ENCODE measurements at regions not wholly inside any gene's neighbourhood (a gene's known extent, or its start where the extent isn't known, plus 50 kb on each side); places are given as distances from the start of the nearest gene placed in this dataset.

- BruUV-seq (replicated peaks): no TSS peak
- intact Hi-C loops (cut with micrococcal nuclease): no loop called here
- H3K27ac Mint-ChIP-seq (ENCODE audit: low read depth, unreplicated experiment): no peak overlapping the region
- H3K4me1 Mint-ChIP-seq (ENCODE audit: insufficient read depth, unreplicated experiment): no peaks in the 10 kb centered on the region
- no peaks in the 10 kb centered on the region for H3K36me3 Mint-ChIP-seq (ENCODE audit: insufficient read depth, unreplicated experiment)
- POLR2A ChIA-PET: no interaction called here
- H3K4me3 Mint-ChIP-seq (ENCODE audit: unreplicated experiment): no peak overlapping the region
- CTCF ChIA-PET: interaction anchor here (0.6 kb wide), 1 partner anchor 494 kb away, joined by 3 read pairs; no protein-coding TSS in a partner anchor
- peak; percentile 0 for DNase-seq (ENCODE audit: unreplicated experiment)
- H3K9me3 Mint-ChIP-seq (ENCODE audit: unreplicated experiment): peaks cover 18% of the 10 kb centered on the region
- TF ChIP-seq CTCF (IDR thresholded peaks at IDR 0.05; ENCODE audit: unreplicated experiment): no peak
- no peaks in the 10 kb centered on the region for H3K27me3 Mint-ChIP-seq (ENCODE audit: insufficient read depth, unreplicated experiment)
Measured at GRCh38 chr19:28242317-28242927, 970.5 kb downstream of the UQCRFS1 start.

GRCh38 chr19:28239270-28239669, 973.7 kb downstream of the UQCRFS1 start:
- CTCF ChIA-PET: no interaction called here
- Mint-ChIP-seq H3K4me3 (ENCODE audit: unreplicated experiment) (no peak overlapping the region), H3K36me3 (ENCODE audit: insufficient read depth, unreplicated experiment) (no peaks in the 10 kb centered on the region), H3K27ac (ENCODE audit: low read depth, unreplicated experiment) (no peak overlapping the region), H3K9me3 (ENCODE audit: unreplicated experiment) (peaks cover 12% of the 10 kb centered on the region), H3K4me1 (ENCODE audit: insufficient read depth, unreplicated experiment) (no peaks in the 10 kb centered on the region), H3K27me3 (ENCODE audit: insufficient read depth, unreplicated experiment) (no peaks in the 10 kb centered on the region)
- POLR2A ChIA-PET: no interaction called here
- TF ChIP-seq CTCF (IDR thresholded peaks at IDR 0.05; ENCODE audit: unreplicated experiment): no peak
- BruUV-seq (replicated peaks): no TSS peak
- no peak for DNase-seq (ENCODE audit: unreplicated experiment)
- intact Hi-C loops (cut with micrococcal nuclease): no loop called here

GRCh38 chr19:28238270-28238820, 974.6 kb downstream of the UQCRFS1 start:
- H3K36me3 Mint-ChIP-seq (ENCODE audit: insufficient read depth, unreplicated experiment): no peaks in the 10 kb centered on the region
- intact Hi-C loops (cut with micrococcal nuclease): no loop called here
- DNase-seq (ENCODE audit: unreplicated experiment): no peak
- no peak overlapping the region for H3K4me3 Mint-ChIP-seq (ENCODE audit: unreplicated experiment)
- no peaks in the 10 kb centered on the region for H3K4me1 Mint-ChIP-seq (ENCODE audit: insufficient read depth, unreplicated experiment)
- H3K27me3 Mint-ChIP-seq (ENCODE audit: insufficient read depth, unreplicated experiment): no peaks in the 10 kb centered on the region
- POLR2A ChIA-PET: no interaction called here
- CTCF ChIA-PET: interaction anchor here (0.6 kb wide), 1 partner anchor 52 kb away, joined by 3 read pairs; no protein-coding TSS in a partner anchor
- no TSS peak for BruUV-seq (replicated peaks)
- no peak for TF ChIP-seq CTCF (IDR thresholded peaks at IDR 0.05; ENCODE audit: unreplicated experiment)
- no peak overlapping the region for H3K27ac Mint-ChIP-seq (ENCODE audit: low read depth, unreplicated experiment)
- H3K9me3 Mint-ChIP-seq (ENCODE audit: unreplicated experiment): peaks cover 13% of the 10 kb centered on the region

- H3K4me1 Mint-ChIP-seq (ENCODE audit: insufficient read depth, unreplicated experiment): no peaks in the 10 kb centered on the region
- ChIA-PET CTCF (no interaction called here), POLR2A (no interaction called here)
- no TSS peak for BruUV-seq (replicated peaks)
- no peak for DNase-seq (ENCODE audit: unreplicated experiment)
- H3K36me3 Mint-ChIP-seq (ENCODE audit: insufficient read depth, unreplicated experiment): no peaks in the 10 kb centered on the region
- H3K4me3 Mint-ChIP-seq (ENCODE audit: unreplicated experiment): no peak overlapping the region
- TF ChIP-seq CTCF (IDR thresholded peaks at IDR 0.05; ENCODE audit: unreplicated experiment): no peak
- intact Hi-C loops (cut with micrococcal nuclease): no loop called here
- no peaks in the 10 kb centered on the region for H3K27me3 Mint-ChIP-seq (ENCODE audit: insufficient read depth, unreplicated experiment)
- H3K9me3 Mint-ChIP-seq (ENCODE audit: unreplicated experiment): peaks cover 34% of the 10 kb centered on the region
- no peak overlapping the region for H3K27ac Mint-ChIP-seq (ENCODE audit: low read depth, unreplicated experiment)
Measured at GRCh38 chr19:28235606-28236125, 977.3 kb downstream of the UQCRFS1 start.
